IMR-90 (cell line): ENCODE measurements at regions not wholly inside any gene's neighbourhood (a gene's known extent, or its start where the extent isn't known, plus 50 kb on each side); places are given as distances from the start of the nearest gene placed in this dataset.

Experiments used
- ATAC-seq: fragments of 200-7000 bp; cut with Tn5 transposase; 2 replicates; pipeline ENCODE4 v1.9.1; 2020; ENCODE audit warnings: low read depth, mild to moderate bottlenecking, moderate library complexity
- BruUV-seq: library from RNA; stranded (reverse); fragments of 400-500 nt; replicated peaks from 2 replicates; lab custom pipeline; 2021; lab: Mats Ljungman, UMichigan
- CTCF ChIA-PET: fragments of 300-600 bp; formaldehyde crosslinking; extraction: SDS; loops from one replicate; lab custom pipeline; 2021; ENCODE audit warnings: antibody characterized with exemption; lab: Yijun Ruan, JAX
- POLR2A ChIA-PET: fragments of 300-600 bp; sonication (Branson Sonifier 250); formaldehyde crosslinking; loops from one replicate; lab custom pipeline; 2022; ENCODE audit warnings: antibody characterized with exemption; ENCODE audit not compliant: unreplicated experiment; lab: Charles Lee
- DNase-seq: peaks from one replicate; pipeline ENCODE4 v3.0.0; 2013
- H2AFZ ChIP-seq: replicated peaks from 2 replicates; pipeline ENCODE3; 2013; ENCODE audit warnings: low read length, mild to moderate bottlenecking; ENCODE audit not compliant: poor library complexity
- H2AK5ac ChIP-seq: 2 replicates; pipeline ENCODE4 v1.6.1; 2013; ENCODE audit warnings: low read depth, low read length, inconsistent platforms
- H2AK9ac ChIP-seq: replicated peaks from 2 replicates; pipeline ENCODE3; 2013; ENCODE audit warnings: mild to moderate bottlenecking, low read depth, low read length, moderate library complexity; ENCODE audit not compliant: poor library complexity
- H2BK120ac ChIP-seq: 2 replicates; pipeline ENCODE4 v1.6.1; 2013; ENCODE audit warnings: low read depth, low read length, inconsistent platforms
- H2BK15ac ChIP-seq: 3 replicates; pipeline ENCODE4 v1.6.1; 2013; ENCODE audit warnings: low read depth, low read length, inconsistent platforms
- H2BK20ac ChIP-seq: 2 replicates; pipeline ENCODE4 v1.6.1; 2013; ENCODE audit warnings: low read depth, mild to moderate bottlenecking, inconsistent platforms, low read length, moderate library complexity
- H2BK5ac ChIP-seq: 2 replicates; pipeline ENCODE4 v1.6.1; 2013; ENCODE audit warnings: mild to moderate bottlenecking, low read depth, low read length, inconsistent platforms; ENCODE audit not compliant: poor library complexity, severe bottlenecking
- H3K14ac ChIP-seq: replicated peaks from 2 replicates; pipeline ENCODE4 v1.6.1; 2013; ENCODE audit warnings: low read depth, low read length, inconsistent platforms
- H3K18ac ChIP-seq: 2 replicates; pipeline ENCODE4 v1.6.1; 2013; ENCODE audit warnings: low read depth, low read length, control low read depth
- H3K23ac ChIP-seq: 2 replicates; pipeline ENCODE4 v1.6.1; 2013; ENCODE audit warnings: low read depth, low read length, inconsistent platforms
- H3K27ac ChIP-seq: 2 replicates; pipeline ENCODE4 v1.5.1; 2013; ENCODE audit warnings: mild to moderate bottlenecking, control low read depth, low read length; ENCODE audit not compliant: insufficient read depth
- H3K27me3 ChIP-seq: 2 replicates; pipeline ENCODE4 v1.6.1; 2013; ENCODE audit warnings: low read length; ENCODE audit not compliant: control insufficient read depth, insufficient read depth
- H3K36me3 ChIP-seq: 2 replicates; pipeline ENCODE4 v1.6.1; 2013; ENCODE audit warnings: low read length, mixed read lengths; ENCODE audit not compliant: control insufficient read depth, insufficient read depth
- H3K4ac ChIP-seq: 2 replicates; pipeline ENCODE4 v1.6.1; 2013; ENCODE audit warnings: low read depth, low read length, inconsistent platforms
- H3K4me1 ChIP-seq: 2 replicates; pipeline ENCODE4 v1.6.1; 2013; ENCODE audit warnings: low read length, mixed read lengths; ENCODE audit not compliant: control insufficient read depth, insufficient read depth
- H3K4me2 ChIP-seq: 2 replicates; pipeline ENCODE4 v1.6.1; 2013; ENCODE audit warnings: low read depth, mild to moderate bottlenecking, control low read depth, low read length, moderate library complexity
- H3K4me3 ChIP-seq: 2 replicates; pipeline ENCODE4 v1.5.1; 2013; ENCODE audit warnings: low read depth, mild to moderate bottlenecking, control low read depth, low read length, moderate library complexity; ENCODE audit not compliant: insufficient read depth
- H3K56ac ChIP-seq: 2 replicates; pipeline ENCODE4 v1.6.1; 2013; ENCODE audit warnings: low read length, inconsistent platforms; ENCODE audit not compliant: insufficient read depth; ENCODE audit errors: extremely low read depth
- H3K79me1 ChIP-seq, 2 experiments: 2 replicates each; pipeline ENCODE4 v1.6.1; 2013; ENCODE audit warnings: low read length in 2 of 2, inconsistent platforms in 1 of 2, low read depth in 1 of 2
- H3K9ac ChIP-seq: 2 replicates; pipeline ENCODE4 v1.6.1; 2013; ENCODE audit warnings: low read depth, low read length, control low read depth
- H3K9me1 ChIP-seq: 2 replicates; pipeline ENCODE4 v1.6.1; 2013; ENCODE audit warnings: low read length, inconsistent platforms; ENCODE audit not compliant: insufficient read depth
- H3K9me3 ChIP-seq: 2 replicates; pipeline ENCODE4 v1.6.1; 2013; ENCODE audit warnings: low read length; ENCODE audit not compliant: control insufficient read depth, insufficient read depth
- H4K20me1 ChIP-seq: 2 replicates; pipeline ENCODE4 v1.6.1; 2013; ENCODE audit warnings: low read length, inconsistent platforms; ENCODE audit not compliant: insufficient read depth
- H4K5ac ChIP-seq: 2 replicates; pipeline ENCODE4 v1.6.1; 2013; ENCODE audit warnings: mild to moderate bottlenecking, low read depth, low read length, control low read depth
- H4K8ac ChIP-seq, 2 experiments: 2 replicates each; pipeline ENCODE4 v1.6.1; 2013; ENCODE audit warnings: low read depth in 2 of 2, low read length in 2 of 2, control low read depth in 1 of 2, inconsistent platforms in 1 of 2
- H4K91ac ChIP-seq: 2 replicates; pipeline ENCODE4 v1.6.1; 2013; ENCODE audit warnings: low read depth, low read length, inconsistent platforms; ENCODE audit not compliant: insufficient read depth
- CTCF ChIP-seq: conservative IDR thresholded peaks from 2 replicates; pipeline ENCODE4 v1.5.1; 2012; ENCODE audit warnings: mild to moderate bottlenecking, low read depth, low read length, improper control_type of control experiment
- SMC3 ChIP-seq: fragments of 150-350 bp; IDR thresholded peaks from 2 replicates; pipeline ENCODE4 v1.6.1; 2016; ENCODE audit warnings: low read depth, mild to moderate bottlenecking, antibody characterized with exemption, low read length, moderate library complexity
- WGBS, 2 experiments: methylation state at CpG; one replicate each; pipeline versions ENCODE4 v1.1.5 to v1.1.7; 2013; ENCODE audit warnings: missing lambda C conversion rate in 2 of 2; ENCODE audit not compliant: insufficient read length in 1 of 2; ENCODE audit errors: extremely low coverage in 2 of 2; 5-methylcytosine and 5-hydroxymethylcytosine counted together
- dilution Hi-C: fragments of 300-500 bp; cut with HindIII; formaldehyde crosslinking; loops from one replicate; pipeline ENCODE4 v1.14.3; 2018; ENCODE audit warnings: low sequenced_read_pairs; ENCODE audit not compliant: unreplicated experiment
- in situ Hi-C: fragments of 300-500 bp; cut with MboI; formaldehyde crosslinking; loops from 3 replicates; pipeline ENCODE4 v1.14.3; 2019; ENCODE audit warnings: low sequenced_read_pairs, inconsistent platforms, mixed read lengths
- intact Hi-C: fragments of 100-400 bp; cut with micrococcal nuclease; formaldehyde crosslinking; loops from 2 replicates; pipeline ENCODE4 v1.10.0; 2022

- Histone ChIP-seq H3K23ac (no peak overlapping the region), H3K36me3 (no peaks in the 10 kb centered on the region), H3K27me3 (no peaks in the 10 kb centered on the region), H3K4ac (no peak overlapping the region), H2AFZ (no peak overlapping the region), H2BK20ac (no peak overlapping the region), H3K27ac (no peak overlapping the region), H3K4me3 (no peak overlapping the region), H2BK5ac (no peak overlapping the region), H3K9ac (no peak overlapping the region), H2BK120ac (no peak overlapping the region), H3K4me1 (no peaks in the 10 kb centered on the region), H3K79me1 (no peaks in the 10 kb centered on the region), H4K20me1 (no peaks in the 10 kb centered on the region), H3K18ac (no peak overlapping the region), H4K5ac (no peak overlapping the region), H3K9me1 (no peaks in the 10 kb centered on the region), H4K91ac (no peak overlapping the region), H3K14ac (no peak overlapping the region), H2AK5ac (no peak overlapping the region), H2BK15ac (no peak overlapping the region), H2AK9ac (no peak overlapping the region), H3K9me3 (peaks cover 15% of the 10 kb centered on the region), H3K4me2 (no peak overlapping the region), H4K8ac (no peak overlapping the region), H3K56ac (no peak overlapping the region)
- in situ Hi-C loops: no loop called here
- intact Hi-C loops: no loop called here
- CTCF ChIA-PET: interaction anchor here (1.1 kb wide), 1 partner anchor 164 kb away, joined by 3 read pairs; no protein-coding TSS in a partner anchor
- POLR2A ChIA-PET: no interaction called here
- DNase-seq (no peak), ATAC-seq (no peak)
- dilution Hi-C loops: no loop called here
- 100% methylated on average over 1 of the region's 12 CpGs; no CpG with 5 or more reads in 1 of the 2 experiments for WGBS, 2 experiments
- no TSS peak for BruUV-seq
- TF ChIP-seq CTCF (0 out of 2 replicates have a peak, but pooled peaks have one; percentile 11), SMC3 (no peak)
These were observed 345.6 kb downstream of the MCTP2 start for GRCh38 chr15:94576889-94577533.
